ENCODE measurements at regions not wholly inside any gene's neighbourhood (a gene's known extent, or its start where the extent isn't known, plus 50 kb on each side); places are given as distances from the start of the nearest gene placed in this dataset.

DNA sequence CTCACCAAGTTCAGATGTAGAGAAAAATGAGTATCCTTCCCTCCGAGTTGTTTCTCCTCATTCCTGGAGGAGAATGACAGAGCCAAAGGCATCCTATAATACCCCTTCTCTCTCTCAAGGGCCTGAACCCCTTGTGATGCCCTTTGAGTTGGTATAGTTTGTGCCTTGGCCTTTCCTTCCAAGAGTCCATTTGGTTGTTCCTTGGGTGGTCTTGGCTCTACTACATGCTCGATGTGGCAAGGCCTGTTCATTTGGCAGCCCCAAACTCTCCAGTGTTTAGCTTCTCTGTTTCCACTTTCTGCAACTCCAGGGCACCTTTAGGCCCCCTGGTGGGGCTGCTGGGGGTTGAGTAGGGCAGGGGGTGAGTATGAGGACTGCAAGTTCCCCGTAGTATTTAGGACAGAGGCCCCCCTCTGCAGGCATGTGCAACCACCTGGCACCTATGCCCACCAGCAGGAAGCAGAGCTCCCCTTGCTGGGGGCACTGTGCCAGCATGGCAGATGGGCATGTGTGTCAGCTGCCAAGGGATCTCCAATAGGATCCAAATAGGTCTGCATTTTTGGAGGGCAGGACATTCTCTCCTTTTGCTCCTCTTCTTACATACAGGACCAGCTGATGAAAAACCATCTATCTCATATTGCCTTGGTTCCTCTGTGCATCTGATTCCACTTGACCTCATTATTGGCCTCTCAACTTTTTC is 217.2 kb upstream of the CADM1 start:
- no peak for TF ChIP-seq POLR2A (IDR thresholded peaks at IDR 0.05)
- TF ChIP-seq, protein P1, sequence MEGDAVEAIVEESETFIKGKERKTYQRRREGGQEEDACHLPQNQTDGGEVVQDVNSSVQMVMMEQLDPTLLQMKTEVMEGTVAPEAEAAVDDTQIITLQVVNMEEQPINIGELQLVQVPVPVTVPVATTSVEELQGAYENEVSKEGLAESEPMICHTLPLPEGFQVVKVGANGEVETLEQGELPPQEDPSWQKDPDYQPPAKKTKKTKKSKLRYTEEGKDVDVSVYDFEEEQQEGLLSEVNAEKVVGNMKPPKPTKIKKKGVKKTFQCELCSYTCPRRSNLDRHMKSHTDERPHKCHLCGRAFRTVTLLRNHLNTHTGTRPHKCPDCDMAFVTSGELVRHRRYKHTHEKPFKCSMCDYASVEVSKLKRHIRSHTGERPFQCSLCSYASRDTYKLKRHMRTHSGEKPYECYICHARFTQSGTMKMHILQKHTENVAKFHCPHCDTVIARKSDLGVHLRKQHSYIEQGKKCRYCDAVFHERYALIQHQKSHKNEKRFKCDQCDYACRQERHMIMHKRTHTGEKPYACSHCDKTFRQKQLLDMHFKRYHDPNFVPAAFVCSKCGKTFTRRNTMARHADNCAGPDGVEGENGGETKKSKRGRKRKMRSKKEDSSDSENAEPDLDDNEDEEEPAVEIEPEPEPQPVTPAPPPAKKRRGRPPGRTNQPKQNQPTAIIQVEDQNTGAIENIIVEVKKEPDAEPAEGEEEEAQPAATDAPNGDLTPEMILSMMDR (IDR thresholded peaks at IDR 0.05), result no peak

All from esophagus squamous epithelium (tissue), 4 donors.